SJSA1 (cell line): ENCODE measurements at regions not wholly inside any gene's neighbourhood (a gene's known extent, or its start where the extent isn't known, plus 50 kb on each side); places are given as distances from the start of the nearest gene placed in this dataset.
"Not testable (repeated sequence)": the region's sequence is repeated elsewhere in the genome, so short reads cannot be mapped to it uniquely, and the experiment has no call there.

Source experiments
- DNase-seq, 2 experiments: peaks; one replicate each; pipeline ENCODE4 v3.0.0-alpha.2; 2015 to 2020; ENCODE audit warnings: low spot score in 2 of 2, low read depth in 1 of 2
- H3K27ac ChIP-seq: fragments of 250-450 bp; sonication (Bioruptor Pico); 2 replicates; pipeline ENCODE4 v1.5.1; 2020; ENCODE audit warnings: mild to moderate bottlenecking, moderate library complexity
- H3K27me3 ChIP-seq: fragments of 250-450 bp; sonication (Bioruptor Pico); replicated peaks from 2 replicates; pipeline ENCODE4 v1.5.1; 2020; ENCODE audit warnings: mild to moderate bottlenecking, moderate library complexity
- H3K36me3 ChIP-seq: fragments of 250-450 bp; sonication (Bioruptor Pico); 2 replicates; pipeline ENCODE4 v1.5.1; 2020; ENCODE audit warnings: mild to moderate bottlenecking
- H3K4me1 ChIP-seq: fragments of 250-450 bp; sonication (Bioruptor Pico); replicated peaks from 2 replicates; pipeline ENCODE4 v1.6.1; 2021; ENCODE audit warnings: mild to moderate bottlenecking
- H3K4me3 ChIP-seq: fragments of 250-450 bp; sonication (Bioruptor Pico); 2 replicates; pipeline ENCODE4 v1.5.1; 2020; ENCODE audit warnings: mild to moderate bottlenecking
- H3K9me3 ChIP-seq: fragments of 250-450 bp; sonication (Bioruptor Pico); replicated peaks from 2 replicates; pipeline ENCODE4 v1.5.1; 2020; ENCODE audit warnings: mild to moderate bottlenecking

DNA sequence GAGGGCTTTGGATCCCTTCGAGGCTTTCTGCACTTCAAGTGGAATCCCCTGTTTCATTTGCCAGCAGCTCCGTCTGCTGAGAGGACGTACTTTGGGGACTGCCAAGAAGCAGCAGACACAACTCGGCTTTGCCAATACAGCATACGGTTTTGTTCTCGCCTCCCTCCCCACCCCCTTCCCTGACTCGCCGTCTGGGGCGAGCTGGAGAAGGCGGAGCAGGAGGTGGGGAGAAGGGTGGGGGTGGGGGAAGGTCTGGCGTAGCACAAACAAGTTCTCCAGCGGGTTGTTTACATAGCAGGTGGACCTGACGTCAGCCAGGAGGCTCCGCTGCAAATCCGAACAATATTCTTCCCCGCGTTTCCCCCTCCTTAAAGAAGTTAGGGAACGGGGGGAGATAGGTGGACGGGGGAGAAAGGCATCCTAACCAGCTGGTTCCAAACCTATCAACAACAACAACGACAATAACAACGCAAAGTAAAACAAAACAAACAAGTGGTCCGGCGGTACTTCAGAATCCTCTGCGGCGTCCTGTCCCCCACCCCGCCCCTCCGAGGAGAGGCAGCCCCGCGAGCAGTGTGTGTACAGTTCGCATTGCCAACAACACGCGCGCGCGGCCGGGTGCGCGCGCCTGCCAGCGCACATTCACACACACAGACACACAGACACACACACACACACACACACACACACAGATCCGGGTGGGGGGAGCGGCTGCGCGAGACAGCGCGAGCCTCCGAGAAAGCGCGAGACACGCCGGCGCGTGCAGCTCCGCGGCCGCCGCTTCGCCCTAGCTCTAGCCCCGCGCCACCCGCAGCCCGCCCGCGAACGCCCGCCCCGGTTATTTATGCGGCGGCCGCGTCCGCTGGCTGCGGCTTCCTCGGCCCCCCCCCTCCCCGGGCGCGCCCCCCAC lies 167.0 kb upstream of the PPP1R3A start:
- Histone ChIP-seq H3K27me3 (peaks cover 91% of the 10 kb centered on the region), H3K4me3 (peak overlapping the region; percentile 36), H3K36me3 (no peaks in the 10 kb centered on the region), H3K9me3 (peaks cover 10% of the 10 kb centered on the region; the same call in 1 of the 2 replicates), H3K4me1 (peaks cover 28% of the 10 kb centered on the region), H3K27ac (no peak overlapping the region)
- peak in 1 of 2 experiments; percentile 20 for DNase-seq

- peak overlapping the region; percentile 36 for H3K4me3 ChIP-seq
- H3K9me3 ChIP-seq = peaks cover 10% of the 10 kb centered on the region; the same call in 1 of the 2 replicates
- peaks cover 90% of the 10 kb centered on the region for H3K27me3 ChIP-seq
- H3K36me3 ChIP-seq = no peaks in the 10 kb centered on the region
- H3K27ac ChIP-seq = no peak overlapping the region
- no peak for DNase-seq
- peaks cover 28% of the 10 kb centered on the region for H3K4me1 ChIP-seq
Measured at GRCh38 chr7:114085313-114085591, 166.4 kb upstream of the PPP1R3A start.

DNA sequence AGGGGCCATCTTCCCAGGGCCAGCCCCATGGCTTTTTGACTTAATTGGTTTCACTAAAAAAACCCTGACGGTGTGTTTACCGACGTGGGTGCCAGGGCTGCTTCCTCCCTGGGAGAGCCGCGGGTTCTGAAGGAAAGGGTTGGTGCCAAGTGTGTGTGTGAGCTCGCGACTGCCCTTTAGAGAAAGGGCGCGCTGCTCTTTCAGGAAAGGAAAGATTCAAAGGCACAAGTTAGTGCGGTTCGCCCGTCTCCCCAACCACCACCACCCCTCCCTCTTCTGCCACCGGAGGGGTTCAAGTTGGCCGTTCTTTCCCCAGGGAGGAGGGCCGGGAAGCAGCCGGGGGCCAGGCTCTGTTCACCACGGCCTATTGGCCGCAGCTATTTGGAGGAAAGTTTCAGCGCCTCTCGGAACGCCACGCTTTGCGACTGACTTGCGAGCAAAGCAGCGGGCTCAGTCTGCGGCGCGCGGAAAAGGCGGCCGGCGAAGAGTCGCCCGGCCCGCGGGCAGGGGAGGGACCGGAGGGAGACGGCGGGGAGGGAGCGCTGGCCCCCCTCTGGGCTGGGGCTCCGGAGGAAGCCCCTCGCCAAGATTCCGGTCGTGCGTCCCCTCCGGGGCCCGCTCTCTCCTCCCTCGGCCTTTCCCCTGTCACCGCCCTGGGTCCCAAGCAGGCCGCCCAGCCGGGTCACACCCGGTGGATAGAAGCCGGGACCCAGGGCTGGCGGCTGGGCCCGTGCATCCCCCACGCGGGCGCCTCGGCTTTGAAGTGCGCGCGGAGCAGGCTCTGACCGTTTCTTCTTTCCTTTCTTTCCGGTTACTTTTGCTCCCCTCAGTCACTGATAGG lies 165.9 kb upstream of the PPP1R3A start:
- DNase-seq = peak in 1 of 2 experiments; percentile 10
- Histone ChIP-seq H3K4me3 (peak overlapping the region; percentile 36; the same call in 1 of the 2 replicates), H3K4me1 (peaks cover 28% of the 10 kb centered on the region), H3K36me3 (no peaks in the 10 kb centered on the region), H3K9me3 (peaks cover 10% of the 10 kb centered on the region; the same call in 1 of the 2 replicates), H3K27ac (no peak overlapping the region), H3K27me3 (peaks cover 86% of the 10 kb centered on the region)

DNA sequence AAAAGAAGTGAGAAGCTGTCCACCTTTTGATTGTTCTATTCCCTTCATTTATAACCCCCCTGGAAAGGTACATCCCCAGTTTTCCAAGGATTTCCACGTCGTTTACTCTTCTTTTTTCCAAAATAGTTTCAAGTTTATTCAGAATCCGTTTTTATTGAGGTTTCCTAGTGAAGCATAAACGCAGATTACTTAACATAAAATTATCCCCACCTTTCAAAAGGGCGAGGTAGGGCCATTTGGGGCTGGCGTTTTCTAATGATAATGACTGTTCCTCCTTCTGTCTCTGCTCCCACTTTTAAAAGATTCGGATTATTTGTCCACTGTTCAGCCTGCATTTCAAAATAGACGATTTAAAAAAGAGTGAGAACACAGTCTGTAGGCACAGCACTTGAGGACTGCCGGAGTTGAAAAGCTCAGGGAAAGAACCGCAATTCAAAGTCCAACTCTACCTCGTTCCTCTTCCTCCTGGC lies 165.2 kb upstream of the PPP1R3A start:
- Histone ChIP-seq H3K36me3 (no peaks in the 10 kb centered on the region), H3K27me3 (peaks cover 86% of the 10 kb centered on the region), H3K27ac (no peak overlapping the region), H3K9me3 (peaks cover 10% of the 10 kb centered on the region; the same call in 1 of the 2 replicates), H3K4me1 (peaks cover 28% of the 10 kb centered on the region), H3K4me3 (no peak overlapping the region)
- no peak for DNase-seq

DNA sequence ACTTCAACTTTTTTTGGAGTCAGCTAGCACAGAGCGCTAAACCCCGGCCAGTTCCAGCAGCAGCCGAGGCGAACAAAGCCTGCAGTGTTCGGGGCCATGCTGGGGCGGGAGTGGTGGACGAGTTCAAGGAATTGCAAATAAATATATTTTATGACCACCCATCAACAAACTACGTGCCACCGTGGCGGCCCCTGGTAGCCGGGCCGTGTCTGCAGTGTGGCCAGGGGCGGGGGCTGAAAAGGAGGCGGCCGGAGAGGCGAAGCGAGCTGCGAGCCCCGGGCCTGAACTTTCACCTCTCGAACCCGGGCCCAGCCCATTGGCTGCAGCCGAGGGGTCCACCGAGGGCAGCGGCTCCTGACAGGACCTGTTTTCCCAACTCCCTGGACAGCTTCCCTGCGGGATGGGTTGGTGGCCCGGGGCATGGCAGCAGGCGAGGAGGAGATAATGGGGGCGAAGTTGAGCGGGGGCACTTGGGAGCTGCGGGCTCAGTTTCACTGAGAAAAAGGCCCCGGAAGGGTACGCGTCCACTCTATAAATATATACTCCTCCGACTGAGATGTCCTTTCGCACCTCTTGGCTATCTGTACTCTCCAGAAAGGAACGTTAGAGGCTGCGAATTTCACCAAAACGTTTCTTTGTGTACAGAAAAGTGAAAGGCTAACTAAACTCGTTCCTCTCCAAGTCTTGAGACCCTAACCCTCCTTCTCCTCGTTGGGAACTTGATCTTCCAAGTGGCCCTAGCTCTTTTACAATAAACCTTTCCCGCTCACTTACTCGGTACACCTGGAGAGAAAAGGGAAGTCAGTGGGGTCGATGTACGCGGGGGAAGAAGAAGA lies 164.6 kb upstream of the PPP1R3A start:
- Histone ChIP-seq H3K36me3 (no peaks in the 10 kb centered on the region), H3K4me1 (peaks cover 28% of the 10 kb centered on the region), H3K9me3 (peaks cover 10% of the 10 kb centered on the region; the same call in 1 of the 2 replicates), H3K4me3 (no peak overlapping the region), H3K27ac (no peak overlapping the region), H3K27me3 (peaks cover 80% of the 10 kb centered on the region)
- DNase-seq = no peak

GRCh38 chr7:114082642-114083165 lies 163.9 kb upstream of the PPP1R3A start:
- Histone ChIP-seq H3K4me1 (peaks cover 28% of the 10 kb centered on the region), H3K9me3 (peaks cover 10% of the 10 kb centered on the region; the same call in 1 of the 2 replicates), H3K36me3 (no peaks in the 10 kb centered on the region), H3K27me3 (peaks cover 73% of the 10 kb centered on the region), H3K4me3 (no peak overlapping the region), H3K27ac (no peak overlapping the region)
- DNase-seq = peak in 1 of 2 experiments; percentile 41

GRCh38 chr7:114081606-114082425 lies 163.0 kb upstream of the PPP1R3A start:
- Histone ChIP-seq H3K36me3 (no peaks in the 10 kb centered on the region), H3K27ac (no peak overlapping the region), H3K4me3 (no peak overlapping the region), H3K4me1 (peaks cover 23% of the 10 kb centered on the region), H3K9me3 (peaks cover 10% of the 10 kb centered on the region; the same call in 1 of the 2 replicates), H3K27me3 (peaks cover 66% of the 10 kb centered on the region)
- DNase-seq = peak in 1 of 2 experiments; percentile 27

DNA sequence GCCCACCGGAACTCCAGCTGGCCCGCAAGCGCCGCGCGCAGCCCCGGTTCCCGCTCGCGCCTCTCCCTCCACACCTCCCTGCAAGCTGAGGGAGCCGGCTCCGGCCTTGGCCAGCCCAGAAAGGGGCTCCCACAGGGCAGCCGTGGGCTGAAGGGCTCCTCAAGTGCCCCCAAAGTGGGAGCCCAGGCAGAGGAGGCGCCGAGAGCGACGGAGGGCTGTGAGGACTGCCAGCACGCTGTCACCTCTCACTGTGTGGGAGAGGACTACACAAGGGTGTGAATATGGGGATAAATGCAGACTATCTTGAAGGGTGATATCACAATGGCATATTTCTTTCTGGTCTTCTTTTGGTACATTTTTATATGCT lies 158.3 kb upstream of the PPP1R3A start:
- not testable (repeated sequence) for H3K27ac ChIP-seq, H3K36me3 ChIP-seq, DNase-seq, H3K4me3 ChIP-seq, H3K4me1 ChIP-seq, H3K9me3 ChIP-seq
- H3K27me3 ChIP-seq = peaks cover 19% of the 10 kb centered on the region

GRCh38 chr7:114076392-114077157 lies 157.8 kb upstream of the PPP1R3A start:
- not testable (repeated sequence) for H3K36me3 ChIP-seq, H3K9me3 ChIP-seq, H3K27ac ChIP-seq, H3K4me1 ChIP-seq, DNase-seq, H3K4me3 ChIP-seq
- H3K27me3 ChIP-seq = peaks cover 14% of the 10 kb centered on the region

- no peaks in the 10 kb centered on the region for H3K4me1 ChIP-seq
- no peak for DNase-seq
- H3K4me3 ChIP-seq = no peak overlapping the region
- no peak overlapping the region for H3K27ac ChIP-seq
- H3K27me3 ChIP-seq = no peaks in the 10 kb centered on the region; the same call in 1 of the 2 replicates
- H3K9me3 ChIP-seq = no peaks in the 10 kb centered on the region
- no peaks in the 10 kb centered on the region for H3K36me3 ChIP-seq
Measured at GRCh38 chr7:114073701-114074100, 154.9 kb upstream of the PPP1R3A start.

DNA sequence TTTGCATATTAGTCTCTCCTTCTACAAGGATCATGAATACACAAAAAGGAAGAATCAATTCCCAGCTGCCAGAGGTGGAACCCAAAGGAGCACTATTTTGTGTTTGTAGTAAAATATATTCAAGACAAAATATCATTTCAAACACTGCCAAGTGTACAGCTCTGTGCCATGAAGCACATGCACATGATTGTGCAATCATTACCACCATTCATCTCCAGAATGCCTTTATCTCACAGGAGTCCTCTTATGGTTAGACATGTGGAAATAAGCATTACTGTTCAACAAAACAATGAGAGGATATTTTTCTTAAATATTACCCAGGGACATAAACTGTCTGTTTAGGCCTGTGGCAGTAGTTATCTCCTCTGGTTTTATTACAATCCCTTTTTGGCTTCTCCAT lies 151.4 kb upstream of the PPP1R3A start:
- DNase-seq = no peak
- Histone ChIP-seq H3K27me3 (no peaks in the 10 kb centered on the region; the same call in 1 of the 2 replicates), H3K36me3 (no peaks in the 10 kb centered on the region), H3K9me3 (no peaks in the 10 kb centered on the region), H3K4me3 (no peak overlapping the region), H3K4me1 (no peaks in the 10 kb centered on the region), H3K27ac (no peak overlapping the region)

- Histone ChIP-seq H3K36me3 (no peaks in the 10 kb centered on the region), H3K27me3 (no peaks in the 10 kb centered on the region), H3K4me1 (no peaks in the 10 kb centered on the region), H3K9me3 (no peaks in the 10 kb centered on the region), H3K27ac (no peak overlapping the region), H3K4me3 (no peak overlapping the region)
- no peak for DNase-seq
Measured at GRCh38 chr7:114062810-114063209, 144.0 kb upstream of the PPP1R3A start.
